K562 (cell line): ENCODE measurements at regions not wholly inside any gene's neighbourhood (a gene's known extent, or its start where the extent isn't known, plus 50 kb on each side); places are given as distances from the start of the nearest gene placed in this dataset.

ENCODE experiments used
- ATAC-seq: fragments of 200-7000 bp; cut with Tn5 transposase; 3 replicates; pipeline ENCODE4 v1.9.1; 2020; ENCODE audit warnings: moderate library complexity
- BruUV-seq: library from RNA; stranded (reverse); fragments of 400-500 nt; replicated peaks from 2 replicates; lab custom pipeline; 2021; lab: Mats Ljungman, UMichigan
- CTCF ChIA-PET: fragments of 300-600 bp; formaldehyde crosslinking; extraction: SDS; loops from one replicate; lab custom pipeline; 2021; ENCODE audit warnings: low intra/inter-chr PET ratio; lab: Yijun Ruan, JAX
- POLR2A ChIA-PET: fragments of 300-600, 350-650 bp; sonication (Branson Sonifier 250); formaldehyde crosslinking; extraction: SDS; loops from one replicate; lab custom pipeline; 2021; ENCODE audit warnings: antibody characterized with exemption, inconsistent platforms; lab: Yijun Ruan, JAX
- DNase-seq, 4 experiments: peaks; one replicate each; pipeline versions ENCODE4 v3.0.0 to v3.0.0-alpha.2; 2011 to 2018; ENCODE audit warnings: low spot score in 3 of 4, mixed read lengths in 3 of 4; ENCODE audit errors: extremely low read depth in 1 of 4
- FAIRE-seq: peaks from 2 replicates; lab custom pipeline; 2011; peaks lifted over from hg19 to GRCh38; lab: Jason Lieb, UNC
- H2AFZ ChIP-seq: 2 replicates; pipeline ENCODE4 v1.6.0; 2011; ENCODE audit warnings: low read depth, low read length, control low read depth, inconsistent platforms
- H3K27ac ChIP-seq: fragments of 200-600 bp; 3 replicates; pipeline ENCODE4 v1.8.0; 2011; ENCODE audit warnings: low read depth, mild to moderate bottlenecking, control low read depth, inconsistent platforms, low read length, moderate library complexity, mixed read lengths; ENCODE audit errors: extremely low read depth
- H3K27me3 ChIP-seq, 2 experiments: fragments of 300-600 bp in 1 of 2; 2 replicates in 1 of 2; 3 replicates in 1 of 2; pipeline versions ENCODE4 v1.6.0 to v1.8.0; 2011; ENCODE audit warnings: inconsistent platforms in 2 of 2, low read length in 2 of 2, mild to moderate bottlenecking in 1 of 2, mixed read lengths in 1 of 2, moderate library complexity in 1 of 2; ENCODE audit not compliant: control insufficient read depth in 2 of 2, insufficient read depth in 2 of 2
- H3K36me3 ChIP-seq: fragments of 300-600 bp; 3 replicates; pipeline ENCODE4 v1.8.0; 2011; ENCODE audit warnings: mild to moderate bottlenecking, low read length, inconsistent platforms; ENCODE audit not compliant: control insufficient read depth, insufficient read depth
- H3K4me1 ChIP-seq, 2 experiments: fragments of 200-600 bp in 1 of 2; replicated peaks in 1 of 2; 2 replicates in 1 of 2; 3 replicates in 1 of 2; pipeline versions ENCODE4 v1.5.1 to v1.8.0; 2011; ENCODE audit warnings: inconsistent platforms in 2 of 2, low read length in 2 of 2, mild to moderate bottlenecking in 1 of 2, mixed read lengths in 1 of 2, moderate library complexity in 1 of 2; ENCODE audit not compliant: control insufficient read depth in 2 of 2, insufficient read depth in 2 of 2
- H3K4me2 ChIP-seq: 2 replicates; pipeline ENCODE4 v1.6.1; 2011; ENCODE audit warnings: low read length, control low read depth, inconsistent platforms, mixed read lengths; ENCODE audit not compliant: insufficient read depth
- H3K4me3 ChIP-seq: fragments of 200-600 bp; sonication (generic), shearing (Covaris generic); 2 replicates; pipeline ENCODE4 v1.5.1; 2016; ENCODE audit warnings: control low read depth, inconsistent platforms
- H3K79me2 ChIP-seq: fragments of 200-600 bp; 3 replicates; pipeline ENCODE4 v1.8.0; 2011; ENCODE audit warnings: low read length, inconsistent platforms; ENCODE audit not compliant: control insufficient read depth, insufficient read depth
- H3K9ac ChIP-seq, 2 experiments: 2 replicates each; pipeline versions ENCODE4 v1.6.0 to v1.6.1; 2011; ENCODE audit warnings: low read depth in 2 of 2, low read length in 2 of 2, control low read depth in 1 of 2, inconsistent platforms in 1 of 2, mild to moderate bottlenecking in 1 of 2, mixed read lengths in 1 of 2; ENCODE audit not compliant: insufficient read depth in 1 of 2
- H3K9me1 ChIP-seq: one replicate; pipeline ENCODE4 v1.6.0; 2011; ENCODE audit warnings: inconsistent platforms, mild to moderate bottlenecking, low read length, moderate library complexity; ENCODE audit not compliant: control insufficient read depth, insufficient read depth
- H3K9me3 ChIP-seq: replicated peaks from 2 replicates; pipeline ENCODE4 v1.5.1; 2011; ENCODE audit warnings: low read depth, low read length, inconsistent platforms; ENCODE audit not compliant: control insufficient read depth, insufficient read depth
- H4K20me1 ChIP-seq: replicated peaks from 2 replicates; pipeline ENCODE4 v1.6.1; 2011; ENCODE audit warnings: low read length, inconsistent platforms, mixed read lengths; ENCODE audit not compliant: control insufficient read depth, insufficient read depth
- BACH1 ChIP-seq: fragments of 200-800 bp; sonication (Bioruptor generic); IDR thresholded peaks from 2 replicates; pipeline ENCODE4 v1.6.1; 2016; ENCODE audit warnings: missing genetic modification characterization, missing compliant biosample characterization
- BMI1 ChIP-seq: fragments of 150-350 bp; IDR thresholded peaks from 2 replicates; pipeline ENCODE4 v1.6.1; 2014; ENCODE audit warnings: low read length
- BRD9 ChIP-seq: fragments of 450-650 bp; IDR thresholded peaks from 2 replicates; pipeline ENCODE4 v1.6.1; 2018; ENCODE audit warnings: low read depth; ENCODE audit not compliant: partially characterized antibody
- FOXM1 ChIP-seq, 2 experiments: fragments of 450-650 bp in 1 of 2; sonication (generic) in 1 of 2; formaldehyde crosslinking in 1 of 2; IDR thresholded peaks; 2 replicates each; pipeline versions ENCODE4 v1.6.1 to v1.9.0; 2017 to 2022; ENCODE audit warnings: low read depth in 2 of 2, mild to moderate bottlenecking in 2 of 2, missing genetic modification reagents in 1 of 2, moderate library complexity in 1 of 2
- NBN ChIP-seq: fragments of 450-650 bp; IDR thresholded peaks from 2 replicates; pipeline ENCODE4 v1.6.1; 2016; ENCODE audit warnings: low read depth, mild to moderate bottlenecking
- SIN3B ChIP-seq: fragments of 450-650 bp; IDR thresholded peaks from 2 replicates; pipeline ENCODE4 v1.6.1; 2017; ENCODE audit warnings: low read depth, mild to moderate bottlenecking, moderate library complexity
- SREBF1 ChIP-seq: fragments of 150-350 bp; IDR thresholded peaks from 2 replicates; pipeline ENCODE4 v1.6.1; 2014; ENCODE audit warnings: antibody characterized with exemption, low read depth, low read length, borderline replicate concordance
- TRIM28 ChIP-seq: fragments of 450-650 bp; IDR thresholded peaks from 2 replicates; pipeline ENCODE4 v1.6.1; 2017
- XRCC4 ChIP-seq: IDR thresholded peaks from one replicate; pipeline ENCODE4 v1.6.1; 2011; ENCODE audit not compliant: insufficient read depth, insufficient read length; ENCODE audit errors: extremely low read depth
- WGBS: fragments of 100-300 bp; shearing (Covaris generic); methylation state at CpG from one replicate; pipeline ENCODE4 v1.1.6; 2016; ENCODE audit warnings: low coverage, mixed read lengths; ENCODE audit not compliant: insufficient coverage; ENCODE audit errors: missing lambda C conversion rate; 5-methylcytosine and 5-hydroxymethylcytosine counted together
- in situ Hi-C: fragments of 300-500 bp; cut with MboI; formaldehyde crosslinking; loops from 4 replicates; pipeline ENCODE4 v1.15.0; 2018; ENCODE audit warnings: inconsistent platforms, mixed read lengths
- intact Hi-C: fragments of 100-400 bp; cut with micrococcal nuclease; formaldehyde crosslinking; loops from 2 replicates; pipeline ENCODE4 v1.14.2; 2022
- TF ChIP-seq, protein P1 (sequence below): conservative IDR thresholded peaks from 2 replicates; pipeline ENCODE4 v1.6.1; 2011; ENCODE audit warnings: low read depth, mild to moderate bottlenecking, low read length; ENCODE audit not compliant: control insufficient read depth

- H2AFZ ChIP-seq = no peak overlapping the region
- H3K9me3 ChIP-seq = no peaks in the 10 kb centered on the region
- intact Hi-C loops = no loop called here
- H3K4me3 ChIP-seq = no peak overlapping the region
- H3K27me3 ChIP-seq = no peaks in the 10 kb centered on the region
- no peaks in the 10 kb centered on the region for H3K4me1 ChIP-seq
- POLR2A ChIA-PET = no interaction called here
- no peak for DNase-seq
- H3K27ac ChIP-seq = no peak overlapping the region
- in situ Hi-C loops = no loop called here
- 0% methylated on average over 3 of the region's 3 CpGs for WGBS
- no peak overlapping the region for H3K9ac ChIP-seq
- H3K4me2 ChIP-seq = no peak overlapping the region
- BruUV-seq = no TSS peak
- H4K20me1 ChIP-seq = no peaks in the 10 kb centered on the region
- no peak for TF ChIP-seq SIN3B
- no peak for TF ChIP-seq BMI1
- no peaks in the 10 kb centered on the region for H3K9me1 ChIP-seq
- no peak for FAIRE-seq
- no peaks in the 10 kb centered on the region for H3K36me3 ChIP-seq
- no peaks in the 10 kb centered on the region for H3K79me2 ChIP-seq
- no peak for ATAC-seq
- CTCF ChIA-PET = no interaction called here
Observed at GRCh38 chr12:13573698-13574321, 377.3 kb downstream of the EMP1 start.

GRCh38 chr12:13571035-13571434 is 374.5 kb downstream of the EMP1 start:
- H3K4me1 ChIP-seq = no peaks in the 10 kb centered on the region
- FAIRE-seq (no peak), ATAC-seq (no peak), DNase-seq (no peak)
- no peaks in the 10 kb centered on the region for H3K27me3 ChIP-seq
- 0% methylated on average over 2 of the region's 2 CpGs for WGBS
- in situ Hi-C loops (no loop called here), intact Hi-C loops (no loop called here)
- no TSS peak for BruUV-seq
- no peak overlapping the region for H2AFZ ChIP-seq
- no peak overlapping the region for H3K4me3 ChIP-seq
- no peaks in the 10 kb centered on the region for H3K36me3 ChIP-seq
- no peaks in the 10 kb centered on the region for H3K9me3 ChIP-seq
- H3K27ac ChIP-seq = no peak overlapping the region
- CTCF ChIA-PET = no interaction called here
- no peaks in the 10 kb centered on the region for H3K79me2 ChIP-seq
- POLR2A ChIA-PET = no interaction called here
- no peak overlapping the region for H3K9ac ChIP-seq
- no peaks in the 10 kb centered on the region for H4K20me1 ChIP-seq
- H3K4me2 ChIP-seq = no peak overlapping the region
- H3K9me1 ChIP-seq = no peaks in the 10 kb centered on the region
- TF ChIP-seq NBN (no peak), FOXM1 (IDR thresholded peaks at IDR 0.05; ENCODE audit: low read depth) (no peak), FOXM1 (CRISPR knock-in tag; IDR thresholded peaks at IDR 0.05; ENCODE audit: low read depth) (no peak), BACH1 (tag) (no peak), TRIM28 (no peak), SREBF1 (no peak), XRCC4 (no peak), BRD9 (no peak)
- TF ChIP-seq, protein P1, sequence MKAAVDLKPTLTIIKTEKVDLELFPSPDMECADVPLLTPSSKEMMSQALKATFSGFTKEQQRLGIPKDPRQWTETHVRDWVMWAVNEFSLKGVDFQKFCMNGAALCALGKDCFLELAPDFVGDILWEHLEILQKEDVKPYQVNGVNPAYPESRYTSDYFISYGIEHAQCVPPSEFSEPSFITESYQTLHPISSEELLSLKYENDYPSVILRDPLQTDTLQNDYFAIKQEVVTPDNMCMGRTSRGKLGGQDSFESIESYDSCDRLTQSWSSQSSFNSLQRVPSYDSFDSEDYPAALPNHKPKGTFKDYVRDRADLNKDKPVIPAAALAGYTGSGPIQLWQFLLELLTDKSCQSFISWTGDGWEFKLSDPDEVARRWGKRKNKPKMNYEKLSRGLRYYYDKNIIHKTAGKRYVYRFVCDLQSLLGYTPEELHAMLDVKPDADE = no peak
